ENCODE measurements at regions not wholly inside any gene's neighbourhood (a gene's known extent, or its start where the extent isn't known, plus 50 kb on each side); places are given as distances from the start of the nearest gene placed in this dataset.

DNA sequence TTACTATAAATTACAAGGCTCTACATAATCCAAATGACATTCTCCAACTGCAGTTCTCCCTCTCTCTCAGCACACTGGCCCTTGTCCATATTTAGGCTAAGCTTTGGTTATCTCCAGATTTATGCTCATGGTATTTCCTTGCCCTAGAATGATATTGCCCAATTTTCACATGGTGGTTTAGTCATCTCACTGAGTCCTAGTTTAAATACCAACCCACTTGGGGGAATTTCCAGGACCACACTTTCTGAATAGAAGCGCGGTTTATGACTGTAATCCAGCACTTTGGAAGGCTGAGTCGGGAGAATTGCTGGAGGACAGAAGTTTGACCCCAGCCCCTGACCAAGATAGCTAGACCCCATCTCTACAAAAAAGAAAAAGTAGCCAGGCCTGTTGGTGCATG lies 280.1 kb upstream of the MON1B start:
- Histone ChIP-seq H3K27me3 (ENCODE audit: control insufficient read depth, insufficient read depth, low read length) (no peaks in the 10 kb centered on the region), H3K4me3 (ENCODE audit: low read depth, low read length) (no peak overlapping the region), H3K36me3 (ENCODE audit: control insufficient read depth, insufficient read depth, low read length) (no peaks in the 10 kb centered on the region)
- TF ChIP-seq, protein P1, sequence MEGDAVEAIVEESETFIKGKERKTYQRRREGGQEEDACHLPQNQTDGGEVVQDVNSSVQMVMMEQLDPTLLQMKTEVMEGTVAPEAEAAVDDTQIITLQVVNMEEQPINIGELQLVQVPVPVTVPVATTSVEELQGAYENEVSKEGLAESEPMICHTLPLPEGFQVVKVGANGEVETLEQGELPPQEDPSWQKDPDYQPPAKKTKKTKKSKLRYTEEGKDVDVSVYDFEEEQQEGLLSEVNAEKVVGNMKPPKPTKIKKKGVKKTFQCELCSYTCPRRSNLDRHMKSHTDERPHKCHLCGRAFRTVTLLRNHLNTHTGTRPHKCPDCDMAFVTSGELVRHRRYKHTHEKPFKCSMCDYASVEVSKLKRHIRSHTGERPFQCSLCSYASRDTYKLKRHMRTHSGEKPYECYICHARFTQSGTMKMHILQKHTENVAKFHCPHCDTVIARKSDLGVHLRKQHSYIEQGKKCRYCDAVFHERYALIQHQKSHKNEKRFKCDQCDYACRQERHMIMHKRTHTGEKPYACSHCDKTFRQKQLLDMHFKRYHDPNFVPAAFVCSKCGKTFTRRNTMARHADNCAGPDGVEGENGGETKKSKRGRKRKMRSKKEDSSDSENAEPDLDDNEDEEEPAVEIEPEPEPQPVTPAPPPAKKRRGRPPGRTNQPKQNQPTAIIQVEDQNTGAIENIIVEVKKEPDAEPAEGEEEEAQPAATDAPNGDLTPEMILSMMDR (IDR thresholded peaks at IDR 0.05; ENCODE audit: insufficient read depth, low read depth, low read length): no peak
- CTCF ChIA-PET: no interaction called here
- no peak for DNase-seq (ENCODE audit: low read depth)
- POLR2A ChIA-PET: no interaction called here

DNA sequence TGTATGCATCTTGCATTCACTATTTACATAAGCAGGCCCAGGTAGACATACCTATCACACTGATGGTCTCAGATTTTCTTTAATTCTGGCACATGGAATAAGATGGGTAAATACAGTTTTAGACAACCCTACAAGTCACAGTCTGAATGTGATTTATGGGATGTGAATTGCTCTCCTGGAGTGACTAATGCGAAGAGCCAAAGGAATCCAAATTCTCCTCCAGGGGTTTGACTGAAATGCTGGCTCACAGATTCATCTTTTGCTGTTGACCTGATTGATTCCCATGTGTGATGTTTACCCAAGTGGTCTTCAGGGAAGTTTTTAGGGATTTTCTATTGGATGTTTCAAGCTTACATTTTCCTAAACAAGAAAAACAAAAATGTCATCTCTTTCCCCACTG lies 277.9 kb upstream of the MON1B start:
- Histone ChIP-seq H3K4me3 (ENCODE audit: low read depth, low read length) (no peak overlapping the region), H3K36me3 (ENCODE audit: control insufficient read depth, insufficient read depth, low read length) (no peaks in the 10 kb centered on the region), H3K27me3 (ENCODE audit: control insufficient read depth, insufficient read depth, low read length) (no peaks in the 10 kb centered on the region)
- no peak for DNase-seq (ENCODE audit: low read depth)
- ChIA-PET CTCF (no interaction called here), POLR2A (no interaction called here)
- TF ChIP-seq, protein P1 (IDR thresholded peaks at IDR 0.05; ENCODE audit: insufficient read depth, low read depth, low read length): no peak

- no peak overlapping the region for H3K4me3 ChIP-seq (ENCODE audit: low read depth, low read length)
- H3K36me3 ChIP-seq (ENCODE audit: control insufficient read depth, insufficient read depth, low read length): no peaks in the 10 kb centered on the region
- ChIA-PET CTCF (no interaction called here), POLR2A (no interaction called here)
- TF ChIP-seq, protein P1 (IDR thresholded peaks at IDR 0.05; ENCODE audit: insufficient read depth, low read depth, low read length): no peak
- DNase-seq (ENCODE audit: low read depth): no peak
- no peaks in the 10 kb centered on the region for H3K27me3 ChIP-seq (ENCODE audit: control insufficient read depth, insufficient read depth, low read length)
Measured at GRCh38 chr16:76926042-76926441, 264.9 kb upstream of the MON1B start.

GRCh38 chr16:76926595-76926994 lies 264.4 kb upstream of the MON1B start:
- POLR2A ChIA-PET: no interaction called here
- no peaks in the 10 kb centered on the region for H3K27me3 ChIP-seq (ENCODE audit: control insufficient read depth, insufficient read depth, low read length)
- H3K4me3 ChIP-seq (ENCODE audit: low read depth, low read length): no peak overlapping the region
- H3K36me3 ChIP-seq (ENCODE audit: control insufficient read depth, insufficient read depth, low read length): no peaks in the 10 kb centered on the region
- no peak for DNase-seq (ENCODE audit: low read depth)
- CTCF ChIA-PET: no interaction called here
- TF ChIP-seq, protein P1 (IDR thresholded peaks at IDR 0.05; ENCODE audit: insufficient read depth, low read depth, low read length): no peak

- POLR2A ChIA-PET: no interaction called here
- no peak for DNase-seq (ENCODE audit: low read depth)
- Histone ChIP-seq H3K36me3 (ENCODE audit: control insufficient read depth, insufficient read depth, low read length) (no peaks in the 10 kb centered on the region), H3K4me3 (ENCODE audit: low read depth, low read length) (no peak overlapping the region), H3K27me3 (ENCODE audit: control insufficient read depth, insufficient read depth, low read length) (no peaks in the 10 kb centered on the region)
- TF ChIP-seq, protein P1 (IDR thresholded peaks at IDR 0.05; ENCODE audit: insufficient read depth, low read depth, low read length): no peak
- CTCF ChIA-PET: no interaction called here
Measured at GRCh38 chr16:76931186-76931585, 259.8 kb upstream of the MON1B start.

Measured in BJ (cell line).